H1 (cell line): ENCODE measurements at regions not wholly inside any gene's neighbourhood (a gene's known extent, or its start where the extent isn't known, plus 50 kb on each side); places are given as distances from the start of the nearest gene placed in this dataset.

Source experiments
- CTCF ChIA-PET: fragments of 300-600 bp; sonication (Branson Sonifier 250); formaldehyde crosslinking; loops from one replicate; lab custom pipeline; 2021; ENCODE audit not compliant: partially characterized antibody; lab: Charles Lee
- POLR2A ChIA-PET: fragments of 300-600 bp; sonication (Branson Sonifier 250); formaldehyde crosslinking; loops from one replicate; lab custom pipeline; 2021; ENCODE audit warnings: inconsistent platforms; ENCODE audit not compliant: partially characterized antibody; lab: Charles Lee
- DNase-seq, 2 experiments: peaks; one replicate each; pipeline versions ENCODE4 v3.0.0 to v3.0.0-alpha.2; 2010 to 2022; ENCODE audit warnings: low spot score in 2 of 2, low read depth in 1 of 2, mixed read lengths in 1 of 2
- FAIRE-seq: peaks from 2 replicates; lab custom pipeline; 2011; peaks lifted over from hg19 to GRCh38; lab: Jason Lieb, UNC
- H2AFZ ChIP-seq: 2 replicates; pipeline ENCODE4 v1.8.1; 2012; ENCODE audit warnings: low read length, inconsistent platforms
- H2AK5ac ChIP-seq: 2 replicates; pipeline ENCODE4 v1.6.1; 2013; ENCODE audit warnings: low read depth, low read length
- H2BK120ac ChIP-seq: replicated peaks from 2 replicates; pipeline ENCODE3; 2013; ENCODE audit warnings: low read depth, low read length, inconsistent platforms
- H2BK12ac ChIP-seq: 2 replicates; pipeline ENCODE4 v1.6.1; 2013; ENCODE audit warnings: low read depth, low read length
- H2BK15ac ChIP-seq: 2 replicates; pipeline ENCODE4 v1.6.1; 2013; ENCODE audit warnings: low read length
- H2BK20ac ChIP-seq: 2 replicates; pipeline ENCODE4 v1.6.1; 2013; ENCODE audit warnings: low read length
- H2BK5ac ChIP-seq: 2 replicates; pipeline ENCODE4 v1.6.1; 2013; ENCODE audit warnings: low read depth, low read length
- H3K14ac ChIP-seq: 2 replicates; pipeline ENCODE4 v1.6.1; 2013; ENCODE audit warnings: inconsistent platforms; ENCODE audit not compliant: insufficient read length
- H3K18ac ChIP-seq: 2 replicates; pipeline ENCODE4 v1.6.1; 2013; ENCODE audit warnings: low read length; ENCODE audit errors: extremely low read depth
- H3K23ac ChIP-seq: 2 replicates; pipeline ENCODE4 v1.6.1; 2013; ENCODE audit warnings: inconsistent platforms; ENCODE audit not compliant: insufficient read length
- H3K23me2 ChIP-seq: 2 replicates; pipeline ENCODE4 v1.6.1; 2013; ENCODE audit warnings: low read depth, low read length
- H3K27ac ChIP-seq: 2 replicates; pipeline ENCODE4 v1.6.1; 2011; ENCODE audit warnings: low read depth, low read length, inconsistent platforms
- H3K27me3 ChIP-seq, 4 experiments: replicated peaks in 1 of 4; 1 replicate in 1 of 4; 2 replicates in 3 of 4; pipeline versions ENCODE4 v1.6.1 to v1.8.1; 2011 to 2013; ENCODE audit warnings: low read length in 3 of 4, mild to moderate bottlenecking in 3 of 4, inconsistent platforms in 2 of 4, mixed read lengths in 2 of 4, moderate library complexity in 1 of 4; ENCODE audit not compliant: control insufficient read depth in 3 of 4, insufficient read depth in 3 of 4; ENCODE audit errors: extremely low read depth in 1 of 4
- H3K36me3 ChIP-seq, 4 experiments: 2 replicates each; pipeline versions ENCODE4 v1.6.1 to v1.8.1; 2011 to 2013; ENCODE audit warnings: mild to moderate bottlenecking in 4 of 4, low read length in 3 of 4, moderate library complexity in 2 of 4, control low read depth in 1 of 4, inconsistent platforms in 1 of 4; ENCODE audit not compliant: insufficient read depth in 4 of 4, control insufficient read depth in 2 of 4
- H3K4ac ChIP-seq: replicated peaks from 2 replicates; pipeline ENCODE3; 2013; ENCODE audit warnings: low read length, low read depth, mixed read lengths, inconsistent platforms; ENCODE audit not compliant: insufficient read length
- H3K4me1 ChIP-seq, 4 experiments: replicated peaks in 1 of 4; 1 replicate in 1 of 4; 2 replicates in 3 of 4; pipeline versions ENCODE4 v1.6.1 to v1.8.1; 2011 to 2013; ENCODE audit warnings: low read length in 3 of 4, inconsistent platforms in 2 of 4, mixed read lengths in 1 of 4; ENCODE audit not compliant: insufficient read depth in 4 of 4, control insufficient read depth in 3 of 4
- H3K4me2 ChIP-seq, 2 experiments: 2 replicates each; pipeline versions ENCODE4 v1.6.1 to v1.8.1; 2011 to 2013; ENCODE audit warnings: low read depth in 2 of 2, low read length in 2 of 2, control low read depth in 1 of 2, inconsistent platforms in 1 of 2, mild to moderate bottlenecking in 1 of 2; ENCODE audit not compliant: insufficient read depth in 1 of 2
- H3K4me3 ChIP-seq, 4 experiments: fragments of 200-600, 300-600 bp in 1 of 4; sonication (generic), shearing (Covaris generic), sonication (Bioruptor Twin) in 1 of 4; 2 replicates each; pipeline versions ENCODE4 v1.5.1 to v1.8.1; 2011 to 2016; ENCODE audit warnings: low read length in 4 of 4, low read depth in 3 of 4, control low read depth in 2 of 4, inconsistent platforms in 2 of 4, mild to moderate bottlenecking in 2 of 4, mixed read lengths in 1 of 4, moderate library complexity in 1 of 4; ENCODE audit not compliant: insufficient read depth in 2 of 4; ENCODE audit errors: extremely low read depth in 1 of 4
- H3K56ac ChIP-seq: replicated peaks from 2 replicates; pipeline ENCODE3; 2013; ENCODE audit warnings: low read depth, mild to moderate bottlenecking, mixed read lengths, low read length, inconsistent platforms; ENCODE audit not compliant: insufficient read length
- H3K79me1 ChIP-seq: 2 replicates; pipeline ENCODE4 v1.6.1; 2013; ENCODE audit warnings: low read depth, low read length, control low read depth
- H3K79me2 ChIP-seq, 2 experiments: 2 replicates each; pipeline versions ENCODE4 v1.6.1 to v1.8.1; 2012 to 2013; ENCODE audit warnings: low read length in 2 of 2, mild to moderate bottlenecking in 2 of 2, inconsistent platforms in 1 of 2; ENCODE audit not compliant: insufficient read depth in 2 of 2, control insufficient read depth in 1 of 2
- H3K9ac ChIP-seq, 4 experiments: replicated peaks in 1 of 4; 1 replicate in 1 of 4; 2 replicates in 3 of 4; pipeline versions ENCODE4 v1.6.1 to v1.8.1; 2011 to 2013; ENCODE audit warnings: low read depth in 3 of 4, low read length in 3 of 4, control low read depth in 2 of 4, mild to moderate bottlenecking in 2 of 4, moderate library complexity in 2 of 4, inconsistent platforms in 1 of 4; ENCODE audit errors: extremely low read depth in 1 of 4
- H3K9me3 ChIP-seq, 2 experiments: 2 replicates each; pipeline versions ENCODE4 v1.6.1 to v1.8.1; 2012 to 2013; ENCODE audit warnings: mild to moderate bottlenecking in 2 of 2, moderate library complexity in 2 of 2, control low read depth in 1 of 2, inconsistent platforms in 1 of 2, low read depth in 1 of 2, low read length in 1 of 2, mixed read lengths in 1 of 2; ENCODE audit not compliant: insufficient read depth in 2 of 2
- H4K20me1 ChIP-seq, 2 experiments: replicated peaks in 1 of 2; 2 replicates each; pipeline versions ENCODE3 to v1.8.1; 2011 to 2013; ENCODE audit warnings: inconsistent platforms in 2 of 2, low read length in 2 of 2, mild to moderate bottlenecking in 1 of 2; ENCODE audit not compliant: insufficient read depth in 2 of 2, control insufficient read depth in 1 of 2
- H4K5ac ChIP-seq: 2 replicates; pipeline ENCODE4 v1.6.1; 2013; ENCODE audit warnings: low read length, low read depth, mixed read lengths, inconsistent platforms; ENCODE audit not compliant: insufficient read length
- H4K8ac ChIP-seq: 2 replicates; pipeline ENCODE4 v1.8.0; 2013; ENCODE audit warnings: mild to moderate bottlenecking, moderate library complexity, low read length, inconsistent platforms; ENCODE audit not compliant: insufficient read depth; ENCODE audit errors: extremely low read depth
- H4K91ac ChIP-seq: replicated peaks from 2 replicates; pipeline ENCODE3; 2013; ENCODE audit warnings: low read length, mixed read lengths, inconsistent platforms; ENCODE audit not compliant: insufficient read length
- BRCA1 ChIP-seq: IDR thresholded peaks from 2 replicates; pipeline ENCODE4 v1.6.1; 2012; ENCODE audit warnings: low read depth, low read length, improper control_type of control experiment
- CEBPB ChIP-seq: IDR thresholded peaks from 2 replicates; pipeline ENCODE4 v1.6.1; 2012; ENCODE audit warnings: low read depth, low read length
- EZH2 ChIP-seq: fragments of 200-600 bp; sonication (generic); IDR thresholded peaks from 2 replicates; pipeline ENCODE4 v1.7.1; 2012; ENCODE audit warnings: low read depth, mild to moderate bottlenecking, moderate library complexity, low read length, inconsistent platforms; ENCODE audit not compliant: severe bottlenecking
- GTF2F1 ChIP-seq: IDR thresholded peaks from 2 replicates; pipeline ENCODE4 v1.6.1; 2012; ENCODE audit warnings: low read depth, low read length, improper control_type of control experiment, borderline replicate concordance
- KDM4A ChIP-seq: IDR thresholded peaks from one replicate; pipeline ENCODE4 v1.7.1; 2012; ENCODE audit warnings: low read depth, mild to moderate bottlenecking, moderate library complexity, low read length, inconsistent platforms; ENCODE audit not compliant: severe bottlenecking
- KDM5A ChIP-seq: fragments of 200-600 bp; IDR thresholded peaks from 2 replicates; pipeline ENCODE4 v1.7.1; 2012; ENCODE audit warnings: mild to moderate bottlenecking, low read length, inconsistent platforms, mixed read lengths
- SIRT6 ChIP-seq: IDR thresholded peaks from one replicate; pipeline ENCODE4 v1.7.1; 2012; ENCODE audit warnings: low read length, inconsistent platforms
- SIX5 ChIP-seq: IDR thresholded peaks from 2 replicates; pipeline ENCODE4 v1.6.1; 2011; ENCODE audit warnings: mild to moderate bottlenecking, low read depth, low read length
- WGBS, 2 experiments: shearing (Covaris generic) in 1 of 2; methylation state at CpG; one replicate each; pipeline versions ENCODE4 v1.1.6 to v1.1.7; 2013 to 2015; ENCODE audit warnings: low lambda C conversion rate in 2 of 2, mixed read lengths in 2 of 2, inconsistent platforms in 1 of 2, low coverage in 1 of 2, missing lambda C conversion rate in 1 of 2; ENCODE audit not compliant: insufficient replicate concordance in 2 of 2, insufficient coverage in 1 of 2, insufficient read length in 1 of 2; ENCODE audit errors: extremely low coverage in 1 of 2, missing lambda C conversion rate in 1 of 2; 5-methylcytosine and 5-hydroxymethylcytosine counted together

DNA sequence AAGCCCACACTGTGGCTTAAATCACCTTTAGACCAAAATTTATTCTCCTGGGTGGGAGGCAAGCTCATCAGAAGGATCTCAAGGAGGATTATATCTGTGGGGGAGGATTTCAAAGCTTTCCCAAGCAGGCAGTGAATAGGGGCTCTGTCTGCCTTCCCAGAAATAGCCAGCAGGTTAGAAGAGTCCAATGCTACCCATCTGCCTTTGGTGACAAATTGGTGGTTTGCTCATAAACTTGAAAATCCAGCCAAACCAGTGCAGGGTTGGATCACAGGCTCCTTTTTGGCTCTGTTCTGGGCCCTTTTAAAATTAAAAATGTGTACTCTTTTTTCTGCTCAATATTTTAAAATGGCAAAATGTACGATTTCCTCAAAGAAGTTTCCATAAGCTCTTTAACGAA is 118.9 kb upstream of the ZC3H11B start:
- DNase-seq (no peak), FAIRE-seq (no peak)
- H4K20me1 ChIP-seq = no peaks in the 10 kb centered on the region
- H3K79me2 ChIP-seq = no peaks in the 10 kb centered on the region
- H2BK5ac ChIP-seq = no peak overlapping the region
- H3K4me2 ChIP-seq = no peak overlapping the region
- H2AFZ ChIP-seq = no peak overlapping the region
- H2BK120ac ChIP-seq = no peak overlapping the region
- no peak overlapping the region for H3K27ac ChIP-seq
- no peaks in the 10 kb centered on the region for H3K4me1 ChIP-seq
- no peak overlapping the region for H3K14ac ChIP-seq
- H2AK5ac ChIP-seq = no peak overlapping the region
- H3K23ac ChIP-seq = no peak overlapping the region
- H3K23me2 ChIP-seq = no peaks in the 10 kb centered on the region
- H4K8ac ChIP-seq = no peak overlapping the region
- no peak overlapping the region for H2BK20ac ChIP-seq
- no peak overlapping the region for H3K9ac ChIP-seq
- H3K4me3 ChIP-seq = no peak overlapping the region
- TF ChIP-seq KDM4A (no peak), CEBPB (no peak), SIX5 (no peak), SIRT6 (no peak), BRCA1 (no peak), EZH2 (no peak), GTF2F1 (no peak), KDM5A (no peak)
- no peak overlapping the region for H2BK12ac ChIP-seq
- H2BK15ac ChIP-seq = no peak overlapping the region
- no peaks in the 10 kb centered on the region for H3K36me3 ChIP-seq
- WGBS, 2 experiments = 90% methylated on average over 2 of the region's 2 CpGs; no CpG with 5 or more reads in 1 of the 2 experiments
- H3K79me1 ChIP-seq = no peaks in the 10 kb centered on the region
- POLR2A ChIA-PET = no interaction called here
- H3K4ac ChIP-seq = no peak overlapping the region
- H4K5ac ChIP-seq = no peak overlapping the region
- peaks cover 0 to 3% of the 10 kb centered on the region in 2 experiments; a peak in 1 of 4 replicates for H3K9me3 ChIP-seq
- H4K91ac ChIP-seq = no peak overlapping the region
- H3K56ac ChIP-seq = no peak overlapping the region
- peaks cover 0 to 1% (median 0%) of the 10 kb centered on the region in 4 experiments; a peak in 1 of 7 replicates for H3K27me3 ChIP-seq
- CTCF ChIA-PET = interaction anchor here (0.6 kb wide), 1 partner anchor 1214 kb away, joined by 4 read pairs; no protein-coding TSS in a partner anchor
- no peak overlapping the region for H3K18ac ChIP-seq
